HG02938 (cell line): ENCODE measurements at regions not wholly inside any gene's neighbourhood (a gene's known extent, or its start where the extent isn't known, plus 50 kb on each side); places are given as distances from the start of the nearest gene placed in this dataset.
"Not testable (repeated sequence)": the region's sequence is repeated elsewhere in the genome, so short reads cannot be mapped to it uniquely, and the experiment has no call there.

Source experiments
- ATAC-seq: cut with Tn5 transposase; IDR thresholded peaks from one replicate; pipeline ENCODE4 v1.9.1; 2021; ENCODE audit warnings: mild to moderate bottlenecking, moderate library complexity; ENCODE audit not compliant: unreplicated experiment

DNA sequence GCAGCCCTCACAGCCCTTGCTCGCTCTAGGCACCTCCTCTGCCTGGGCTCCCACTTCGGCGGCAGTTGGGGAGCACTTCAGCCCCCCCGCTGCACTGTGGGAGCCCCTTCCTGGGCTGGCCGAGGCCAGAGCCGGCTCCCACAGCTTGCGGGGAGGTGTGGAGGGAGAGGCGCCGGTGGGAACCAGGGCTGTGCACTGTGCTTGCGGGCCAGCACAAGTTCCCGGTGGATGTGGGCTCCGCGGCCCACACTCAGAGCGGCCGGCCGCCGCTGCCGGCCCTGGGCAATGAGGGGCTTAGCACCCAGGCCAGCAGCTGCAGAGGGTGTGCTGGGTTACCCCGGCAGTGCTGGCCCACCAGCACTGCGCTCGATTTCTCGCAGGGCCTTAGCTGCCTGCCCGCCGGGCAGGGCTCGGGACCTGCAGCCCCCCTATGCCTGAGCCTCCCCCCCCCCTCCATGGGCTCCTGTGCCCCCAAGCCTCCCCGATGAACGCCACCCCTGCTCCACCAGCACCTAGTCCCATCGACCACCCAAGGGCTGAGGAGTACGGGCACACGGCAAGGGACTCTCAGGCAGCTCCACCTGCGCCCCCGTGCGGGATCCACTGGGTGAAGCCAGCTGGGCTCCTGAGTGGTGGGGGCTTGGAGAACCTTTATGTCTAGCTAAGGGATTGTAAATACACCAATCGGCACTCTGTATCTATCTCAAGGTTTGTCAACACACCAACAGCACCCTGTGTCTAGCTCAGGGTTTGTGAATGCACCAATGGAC lies 224.8 kb downstream of the ZNF608 start:
- ATAC-seq: no peak

DNA sequence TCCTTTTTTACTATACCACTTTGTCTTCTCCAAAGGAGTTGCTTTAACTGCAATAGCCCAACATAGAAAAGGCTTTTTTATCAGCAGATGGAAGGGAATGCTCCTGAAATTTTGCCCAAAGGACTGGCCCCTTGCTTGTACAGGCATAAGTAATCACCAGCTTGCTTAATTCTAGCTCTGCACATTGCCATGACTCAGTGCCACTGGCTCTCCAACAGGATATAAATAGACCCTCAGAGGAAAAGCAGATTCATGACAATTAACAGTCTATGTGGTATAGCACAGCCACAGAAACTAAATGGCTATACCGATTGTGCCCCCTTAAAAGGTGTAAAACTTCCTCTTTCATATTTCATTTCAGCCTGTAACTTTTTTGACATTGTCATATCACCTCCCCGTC lies 227.0 kb downstream of the ZNF608 start:
- peak; percentile 77 for ATAC-seq

DNA sequence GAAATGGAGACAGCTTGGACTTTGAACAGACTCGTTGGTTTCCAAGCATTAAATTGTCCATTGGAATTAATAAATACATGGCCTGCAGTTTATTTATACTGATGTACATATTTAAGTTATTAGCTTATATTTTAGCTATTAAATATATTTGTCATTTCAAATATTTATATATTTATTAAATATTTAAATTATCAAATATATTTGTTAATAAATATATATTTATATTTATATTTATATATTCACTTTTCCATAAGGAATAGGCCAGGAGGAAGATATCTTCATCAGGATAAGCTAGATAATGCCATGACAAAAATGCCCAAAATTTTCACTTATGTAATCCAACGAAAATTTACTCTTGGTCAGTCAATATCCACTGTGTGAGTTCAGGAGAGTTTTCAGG lies 229.9 kb downstream of the ZNF608 start:
- no peak for ATAC-seq

DNA sequence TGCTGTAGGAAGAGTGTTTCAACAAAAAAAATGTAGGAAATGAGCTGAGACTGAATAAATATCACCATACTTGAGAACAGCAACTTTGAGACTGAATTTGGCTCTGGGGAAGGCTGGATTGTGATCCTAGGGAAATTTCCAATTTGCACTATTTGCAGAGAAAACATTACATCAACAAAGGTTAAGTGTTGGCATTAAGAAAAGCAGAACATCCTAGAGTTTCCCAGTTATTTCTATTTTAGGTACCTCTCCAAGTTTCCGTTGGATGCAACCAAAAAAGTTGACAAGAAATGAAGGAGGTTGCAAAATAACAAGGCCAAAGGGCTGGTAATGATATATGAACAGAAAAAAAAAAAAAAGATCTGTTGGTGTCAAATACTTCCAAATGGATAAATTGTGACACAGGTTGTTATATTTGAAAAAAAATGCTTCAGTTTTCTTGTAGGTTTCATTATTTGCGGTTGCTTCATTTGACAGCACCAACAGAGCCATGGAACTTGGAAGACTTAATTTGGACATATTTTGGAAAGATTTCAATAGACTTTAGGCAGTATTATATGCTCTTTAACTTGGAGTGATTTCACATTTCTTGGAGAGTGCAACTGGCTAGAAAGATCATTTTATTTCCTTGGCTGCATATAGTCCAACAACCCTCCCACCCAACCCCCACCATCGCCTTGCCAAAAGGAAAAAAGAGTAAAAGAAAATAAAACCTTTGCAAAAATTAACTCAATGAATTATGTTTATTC lies 230.8 kb downstream of the ZNF608 start:
- ATAC-seq: no peak

DNA sequence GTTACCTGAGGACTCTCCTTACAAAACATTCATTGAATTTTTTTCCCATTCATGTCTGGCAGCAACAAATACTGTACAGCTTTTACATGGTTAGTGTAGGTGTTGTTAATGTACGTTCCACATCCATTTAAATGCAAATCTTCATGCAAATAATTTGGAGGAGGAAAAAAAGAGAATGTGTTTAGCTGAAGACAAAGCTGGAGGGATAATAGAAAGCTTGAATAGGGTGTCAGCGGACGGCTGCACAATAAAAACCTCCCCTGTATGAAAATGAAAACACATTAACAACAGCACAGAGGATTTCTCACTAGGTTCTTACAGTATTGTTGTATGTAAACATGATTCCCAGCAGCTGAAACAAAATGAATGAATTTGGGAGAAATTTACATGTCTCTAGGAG lies 231.5 kb downstream of the ZNF608 start:
- ATAC-seq: no peak

DNA sequence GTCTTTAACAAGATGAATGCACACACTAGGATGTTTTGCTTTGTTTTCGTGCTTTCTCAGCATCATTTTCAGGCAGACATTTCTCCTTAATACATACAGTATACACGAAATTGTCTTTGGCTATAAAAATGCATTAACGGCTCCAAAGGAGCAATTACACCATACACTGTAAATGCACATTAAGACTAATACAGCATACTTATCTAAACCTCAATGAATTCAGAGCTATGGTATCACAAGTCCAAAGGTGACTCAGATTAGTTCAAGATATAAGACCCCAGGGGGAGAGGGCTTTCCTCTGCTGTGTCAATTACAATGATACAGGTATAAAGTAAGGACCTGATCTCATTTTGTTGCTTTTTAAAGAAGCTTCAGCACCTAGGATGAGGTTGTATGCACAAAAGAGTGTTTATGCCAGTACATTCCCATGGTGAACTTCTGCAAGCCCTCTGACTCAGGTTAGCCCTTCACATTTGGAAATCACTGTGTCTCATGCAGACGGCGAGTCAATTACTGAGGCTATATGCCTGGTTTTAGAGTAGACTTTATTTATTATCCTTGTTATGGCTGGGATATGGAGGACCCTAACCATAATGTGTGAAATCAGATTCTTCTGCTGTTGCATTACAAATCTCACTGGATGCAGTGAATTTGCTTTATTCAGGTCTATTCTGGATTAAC lies 233.3 kb downstream of the ZNF608 start:
- no peak for ATAC-seq

DNA sequence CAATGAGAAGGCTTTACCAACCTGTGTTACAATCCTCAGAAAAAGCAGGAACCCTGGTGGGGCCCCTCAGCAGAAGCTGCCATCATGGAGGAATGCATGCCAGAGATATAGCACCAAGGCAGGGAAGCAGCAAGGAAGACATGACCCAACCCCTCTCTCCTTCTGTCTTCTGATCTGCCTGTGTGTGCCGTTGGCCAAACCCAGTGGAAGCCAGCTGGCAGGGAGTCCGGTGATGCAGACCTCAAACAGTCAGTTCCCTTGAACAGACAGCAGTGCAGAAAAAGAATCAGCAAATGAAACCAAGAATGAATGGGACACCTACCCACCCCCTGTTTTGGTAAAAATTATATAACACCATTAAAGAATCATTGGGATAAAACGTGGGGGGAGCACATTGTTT lies 234.2 kb downstream of the ZNF608 start:
- no peak for ATAC-seq

DNA sequence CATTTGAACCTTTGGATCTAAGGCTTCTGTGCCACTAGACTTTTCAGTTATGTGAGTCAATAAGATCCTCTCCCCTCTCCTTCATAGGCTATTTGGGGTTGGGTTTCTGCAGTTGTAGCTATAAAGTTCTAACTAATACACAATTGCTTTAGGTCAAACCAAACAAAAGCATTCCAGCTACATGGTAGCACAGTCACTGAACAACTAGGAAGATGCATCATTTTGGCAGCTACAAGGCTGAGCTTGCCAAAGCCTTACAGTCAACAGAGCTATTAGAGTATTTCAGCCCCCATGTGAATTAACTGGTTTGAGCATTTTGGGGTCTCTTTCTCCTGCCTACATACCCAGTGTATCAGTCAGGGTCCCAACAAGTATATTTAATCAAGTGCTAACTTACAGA lies 234.6 kb downstream of the ZNF608 start:
- ATAC-seq: no peak

DNA sequence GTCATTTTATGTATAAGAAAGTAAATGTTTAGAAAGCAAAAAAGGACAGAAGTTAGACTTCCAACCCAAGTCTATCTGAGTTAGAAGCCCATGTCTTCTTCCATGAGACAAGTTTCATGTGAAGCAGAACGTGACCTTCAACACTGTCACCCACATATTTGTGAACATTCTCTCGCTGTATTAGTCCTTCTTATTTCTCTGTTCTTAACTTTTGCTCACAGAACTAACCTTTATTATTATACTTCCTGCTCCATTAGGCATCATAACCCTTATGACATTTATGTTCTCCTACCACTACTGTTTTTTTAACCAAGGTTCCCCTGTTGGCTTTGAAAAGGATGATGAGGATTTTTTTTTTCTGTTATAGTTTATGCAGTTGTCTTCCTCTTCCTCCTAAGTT lies 238.8 kb downstream of the ZNF608 start:
- ATAC-seq: no peak

DNA sequence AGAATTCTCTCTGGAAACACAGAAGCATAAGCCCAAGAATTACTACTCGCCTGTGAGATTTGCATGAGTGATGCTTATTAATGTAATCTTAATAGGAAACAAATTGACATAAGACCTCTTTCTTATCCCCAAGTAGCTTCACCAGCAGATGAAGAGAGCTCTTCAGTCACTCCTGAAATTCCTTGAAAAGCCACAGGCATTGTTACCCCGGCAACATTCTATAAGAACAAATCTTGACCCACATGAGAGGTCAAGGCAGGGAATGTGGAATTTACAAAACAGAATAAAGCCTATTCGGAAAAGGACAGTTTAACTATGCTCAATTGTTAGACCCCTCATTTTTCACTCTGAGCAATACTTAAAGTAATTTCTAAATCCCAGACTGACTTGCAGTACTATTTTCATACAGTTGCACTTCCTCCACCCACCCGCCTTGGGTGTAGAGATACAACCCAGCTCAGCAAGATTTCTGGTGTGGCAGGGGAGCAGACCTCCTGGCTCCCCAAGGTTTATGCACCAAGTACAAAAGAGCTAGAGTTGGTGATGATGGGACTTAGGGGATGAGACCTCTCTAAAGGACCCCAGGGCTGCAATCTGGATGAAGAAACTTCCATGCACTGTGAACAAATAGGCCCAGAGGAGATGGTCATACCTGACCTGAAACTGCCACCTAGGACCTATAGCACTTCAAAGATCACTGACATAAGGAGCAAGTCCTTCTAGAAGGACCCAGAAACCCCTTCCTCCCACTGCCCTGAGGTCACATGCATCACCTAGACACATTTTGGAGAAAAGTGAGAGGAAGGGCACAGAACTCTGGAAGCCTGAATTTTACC lies 242.1 kb downstream of the ZNF608 start:
- ATAC-seq: peak; percentile 88

DNA sequence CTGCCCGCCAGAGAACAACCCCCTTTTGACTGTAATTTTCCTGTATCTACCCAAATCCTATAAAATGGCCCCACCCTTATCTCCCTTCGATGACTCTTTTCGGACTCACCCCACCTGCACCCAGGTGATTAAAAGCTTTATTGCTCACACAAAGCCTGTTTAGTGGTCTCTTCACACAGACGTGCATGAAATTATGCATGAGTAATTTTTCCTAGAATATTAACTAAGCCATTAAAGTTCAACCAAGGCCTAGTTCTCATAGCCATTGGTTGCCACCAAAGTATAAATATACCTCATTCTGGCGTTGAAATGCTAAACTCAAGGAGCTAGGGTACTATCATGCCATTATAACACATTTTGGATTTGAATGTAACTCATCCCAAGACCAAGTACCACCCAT lies 243.9 kb downstream of the ZNF608 start:
- ATAC-seq: no peak

DNA sequence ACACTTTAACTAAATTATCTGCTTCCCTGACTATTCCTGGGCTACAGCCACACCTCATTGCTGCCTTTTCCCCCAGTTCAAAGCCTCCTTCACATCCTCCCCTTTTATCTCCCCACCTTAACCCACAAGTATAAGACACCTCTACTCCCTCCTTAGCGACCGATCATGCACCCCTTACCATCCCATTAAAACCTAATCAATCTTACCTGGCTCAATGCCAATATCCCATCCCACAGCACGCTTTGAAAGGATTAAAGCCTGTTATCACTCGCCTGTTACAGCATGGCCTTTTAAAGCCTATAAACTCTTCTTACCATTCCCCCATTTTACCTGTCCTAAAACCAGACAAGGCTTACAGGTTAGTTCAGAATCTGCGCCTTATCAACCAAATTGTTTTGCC lies 246.6 kb downstream of the ZNF608 start:
- not testable (repeated sequence) for ATAC-seq

DNA sequence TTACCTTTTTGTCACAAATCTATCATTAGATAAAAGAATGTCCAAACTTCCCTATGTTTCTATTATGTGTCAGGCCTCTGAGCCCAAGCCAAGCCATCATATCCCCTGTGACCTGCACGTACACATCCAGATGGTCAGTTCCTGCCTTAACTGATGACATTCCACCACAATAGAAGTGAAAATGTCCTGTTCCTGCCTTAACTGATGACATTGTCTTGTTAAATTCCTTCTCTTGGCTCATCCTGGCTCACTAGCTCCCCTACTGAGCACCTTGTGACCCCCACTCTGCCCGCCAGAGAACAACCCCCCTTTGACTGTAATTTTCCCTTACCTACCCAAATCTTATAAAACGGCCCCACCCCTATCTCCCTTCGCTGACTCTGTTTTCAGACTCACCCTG lies 249.5 kb downstream of the ZNF608 start:
- ATAC-seq: not testable (repeated sequence)

DNA sequence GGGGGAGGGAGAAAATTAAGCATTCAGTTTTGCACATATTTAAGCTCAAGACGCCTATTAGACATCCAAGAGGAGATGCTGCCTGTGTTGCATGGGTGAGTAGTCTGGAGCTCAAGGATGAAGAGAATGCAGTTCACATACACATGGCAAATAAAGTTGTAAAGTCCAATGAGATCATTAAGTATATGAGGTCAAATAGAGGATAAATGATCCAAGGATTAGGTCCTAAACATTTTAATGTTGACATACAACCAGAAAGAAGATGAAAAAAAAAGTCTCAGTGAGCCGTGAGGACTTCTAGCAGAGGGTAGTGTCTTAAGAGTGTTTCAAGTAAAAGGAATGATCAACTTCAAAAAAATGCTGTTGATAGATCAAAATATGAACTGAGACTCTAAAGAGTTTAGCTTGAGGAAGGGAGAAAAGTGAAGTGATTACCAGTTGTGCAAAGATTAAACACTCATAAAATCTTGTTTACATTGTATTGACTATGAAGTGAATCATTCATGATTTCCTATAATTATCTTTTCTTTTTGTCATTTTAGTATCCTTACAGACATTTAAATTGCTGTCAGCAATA lies 251.8 kb downstream of the ZNF608 start:
- no peak for ATAC-seq

DNA sequence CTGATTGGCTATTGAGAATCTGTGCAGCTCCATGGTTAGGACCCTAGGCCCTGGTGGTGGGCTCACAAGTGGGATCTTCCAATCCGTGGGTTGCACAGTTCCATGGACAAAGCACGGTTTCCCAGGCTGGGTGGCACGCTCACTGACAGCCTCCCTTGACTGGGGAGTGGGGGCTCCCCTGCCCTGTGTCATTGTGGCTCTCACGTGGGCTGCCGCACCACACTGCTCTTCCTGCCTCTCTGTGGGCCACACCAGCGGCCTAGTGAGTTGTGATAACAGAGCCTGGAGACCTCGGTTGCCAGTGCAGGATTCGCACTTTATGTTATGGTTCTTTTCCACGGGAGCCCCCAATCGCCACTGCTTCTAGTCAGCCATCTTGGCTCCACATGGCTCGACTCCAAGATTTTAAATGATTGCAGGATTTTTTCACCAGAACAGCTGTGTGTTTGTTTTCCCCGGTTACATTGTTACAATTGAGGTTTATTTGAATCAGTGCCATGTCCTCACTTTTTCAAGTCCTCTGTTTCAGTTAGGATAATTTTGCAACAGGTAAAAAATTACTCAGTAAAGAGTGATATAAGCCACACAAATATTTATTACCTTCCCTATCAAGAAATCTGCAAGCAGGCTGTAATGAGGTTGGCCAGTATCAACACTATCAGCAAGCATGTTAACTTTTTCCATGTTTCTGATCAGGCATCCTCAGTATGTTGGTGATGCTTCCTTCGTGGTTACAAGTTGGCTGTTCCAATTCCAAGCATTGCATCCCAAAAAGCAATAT lies 253.8 kb downstream of the ZNF608 start:
- no peak for ATAC-seq

DNA sequence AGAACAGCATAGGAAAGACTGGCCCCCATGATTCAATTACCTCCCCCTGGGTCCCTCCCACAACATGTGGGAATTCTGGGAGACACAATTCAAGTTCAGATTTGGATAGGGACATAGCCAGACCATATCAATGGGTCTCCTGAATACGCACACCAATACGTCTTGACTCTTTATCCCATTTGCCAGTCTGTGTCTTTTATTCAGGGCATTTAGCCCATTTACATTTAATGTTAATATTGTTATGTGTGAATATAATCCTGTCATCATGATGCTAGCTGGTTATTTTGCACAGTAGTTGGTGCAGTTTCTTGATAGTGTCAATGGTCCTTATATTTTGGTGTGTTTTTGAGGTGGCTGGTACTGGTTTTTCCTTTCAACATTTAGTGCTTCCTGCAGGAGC lies 256.1 kb downstream of the ZNF608 start:
- not testable (repeated sequence) for ATAC-seq

DNA sequence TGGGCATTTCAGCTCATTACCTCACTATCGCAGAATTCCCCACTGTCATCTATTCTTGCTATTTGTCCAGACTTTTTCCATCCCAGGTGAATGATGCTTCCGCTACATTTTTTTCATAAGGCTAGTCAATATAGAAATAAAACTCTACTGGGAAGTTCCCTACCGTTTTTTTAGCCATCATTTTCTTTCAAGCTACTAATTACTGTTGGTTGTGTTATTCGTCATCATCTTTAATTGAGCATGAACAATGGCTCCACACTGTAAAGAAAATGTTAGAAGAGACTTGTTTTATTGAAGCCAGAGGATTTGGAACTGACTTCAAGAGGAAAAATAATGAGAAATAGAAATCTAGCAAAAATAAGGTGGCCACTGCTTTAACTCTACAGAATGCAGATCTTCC lies 265.0 kb downstream of the ZNF608 start:
- no peak for ATAC-seq

DNA sequence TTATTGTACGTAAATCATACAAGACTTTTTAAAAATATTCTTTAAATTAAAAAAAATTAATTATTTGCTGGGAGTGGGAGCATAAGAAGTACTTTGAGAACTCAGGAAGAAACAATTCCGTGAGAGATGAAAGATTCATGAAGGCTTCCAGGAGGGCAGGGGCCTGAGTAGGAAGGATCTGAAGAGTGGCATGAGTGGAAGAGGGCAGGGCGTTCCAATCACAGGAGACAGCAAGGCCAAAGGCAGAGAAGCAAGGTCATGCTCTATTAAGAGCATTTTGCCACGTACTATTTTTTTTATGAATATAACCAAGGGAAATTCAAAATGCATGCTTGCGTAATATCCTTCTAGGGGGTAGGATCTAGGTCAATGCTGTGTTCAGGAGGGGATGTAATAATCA lies 265.5 kb downstream of the ZNF608 start:
- ATAC-seq: no peak

DNA sequence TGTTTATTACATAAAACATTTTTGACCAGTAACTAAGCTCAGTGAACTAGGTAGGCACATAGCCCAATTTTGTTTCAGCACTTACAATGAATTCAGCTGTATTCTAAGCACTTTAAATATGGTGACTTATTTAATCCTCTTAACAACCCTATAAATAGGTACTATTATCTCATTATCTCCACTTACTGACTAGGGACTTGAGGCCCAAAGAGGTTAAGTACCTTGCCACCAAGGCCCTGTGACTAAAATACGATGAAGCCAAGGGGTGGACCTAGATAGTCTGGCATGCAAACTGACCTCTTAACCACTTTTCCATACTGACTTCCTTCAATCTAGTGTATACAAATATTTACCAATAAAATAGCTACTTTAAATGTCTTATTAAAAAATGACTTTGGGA lies 266.4 kb downstream of the ZNF608 start:
- ATAC-seq: no peak

DNA sequence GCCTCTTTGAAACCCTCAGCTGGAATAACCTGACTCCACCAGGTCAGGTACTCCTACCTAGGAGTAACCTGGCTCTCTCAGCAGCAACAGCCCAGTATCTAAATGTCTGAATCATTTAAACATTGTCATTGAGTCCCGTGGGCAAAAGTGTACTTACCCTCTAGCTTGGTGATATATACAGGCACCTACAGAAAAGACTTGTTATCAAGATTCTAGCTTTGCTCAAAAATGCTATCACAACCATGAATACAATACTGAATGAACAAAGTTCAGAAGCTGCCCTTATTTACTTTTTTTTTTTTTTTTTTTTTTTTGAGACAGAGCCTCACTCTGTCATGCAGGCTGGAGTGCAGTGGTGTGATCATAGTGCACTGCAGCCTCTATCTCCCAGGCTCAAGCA lies 268.2 kb downstream of the ZNF608 start:
- ATAC-seq: no peak
